GM12872 (cell line): ENCODE measurements at regions not wholly inside any gene's neighbourhood (a gene's known extent, or its start where the extent isn't known, plus 50 kb on each side); places are given as distances from the start of the nearest gene placed in this dataset.

Source experiments
- CTCF ChIP-seq: IDR thresholded peaks from 3 replicates; pipeline ENCODE4 v1.5.1; 2011; ENCODE audit warnings: low read depth, mild to moderate bottlenecking, low read length, moderate library complexity; ENCODE audit not compliant: insufficient read depth

- no peak for TF ChIP-seq CTCF
Measured at GRCh38 chr6:55034752-55035151, 139.6 kb upstream of the HCRTR2 start.

- no peak for TF ChIP-seq CTCF
Measured at GRCh38 chr6:55040102-55040848, 134.0 kb upstream of the HCRTR2 start.

GRCh38 chr6:55046869-55047422 is 127.4 kb upstream of the HCRTR2 start:
- TF ChIP-seq CTCF: no peak

GRCh38 chr6:55047451-55048044 is 126.8 kb upstream of the HCRTR2 start:
- TF ChIP-seq CTCF: no peak

- no peak for TF ChIP-seq CTCF
Measured at GRCh38 chr6:55049866-55050265, 124.4 kb upstream of the HCRTR2 start.

GRCh38 chr6:55052846-55053245 is 121.5 kb upstream of the HCRTR2 start:
- TF ChIP-seq CTCF: no peak

- no peak for TF ChIP-seq CTCF
Measured at GRCh38 chr6:55058682-55059081, 115.6 kb upstream of the HCRTR2 start.
